ENCODE measurements at regions not wholly inside any gene's neighbourhood (a gene's known extent, or its start where the extent isn't known, plus 50 kb on each side); places are given as distances from the start of the nearest gene placed in this dataset.

DNA sequence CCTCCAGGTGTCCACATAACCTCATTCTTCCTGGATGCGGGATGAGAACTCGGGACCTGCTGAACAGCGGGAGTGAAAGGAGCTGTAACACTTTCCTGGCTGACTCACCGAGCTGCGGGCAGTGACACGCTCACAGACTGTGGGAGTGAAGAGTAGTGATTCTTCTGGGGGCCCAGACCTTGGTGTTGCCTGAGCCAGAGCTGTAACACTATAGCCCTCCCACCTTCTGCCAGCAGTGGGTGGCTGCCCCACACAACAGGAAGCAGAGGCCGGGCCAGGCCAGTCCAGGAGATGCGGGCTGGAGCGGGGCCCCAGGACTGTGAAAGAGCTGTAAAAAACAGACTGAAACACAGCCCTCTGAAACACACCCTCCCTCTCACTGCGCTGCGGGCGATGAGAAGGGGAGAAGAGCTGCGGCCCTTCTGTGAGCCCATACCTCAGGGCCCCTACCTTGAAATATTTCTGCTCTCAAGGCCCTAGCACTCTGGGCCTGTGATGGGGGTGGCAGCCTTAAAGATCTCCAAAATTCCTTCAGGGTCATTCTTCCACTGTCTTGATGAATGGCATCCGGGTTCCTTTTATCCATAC is 464.0 kb upstream of the CCDC54 start:
- ChIA-PET POLR2A (no interaction called here), CTCF (interaction anchor here (0.6 kb wide), 1 partner anchor 358 kb away, joined by 3 read pairs; no protein-coding TSS in a partner anchor)
- H3K9me3 Mint-ChIP-seq (ENCODE audit: unreplicated experiment), result no peaks in the 10 kb centered on the region
- no peak for TF ChIP-seq CTCF (IDR thresholded peaks at IDR 0.05; ENCODE audit: unreplicated experiment)
- no peak overlapping the region for H3K27ac Mint-ChIP-seq (ENCODE audit: low read depth, unreplicated experiment)
- H3K4me3 Mint-ChIP-seq (ENCODE audit: unreplicated experiment), result no peak overlapping the region
- no TSS peak for BruUV-seq (replicated peaks)
- H3K36me3 Mint-ChIP-seq (ENCODE audit: insufficient read depth, unreplicated experiment), result no peaks in the 10 kb centered on the region
- peak; percentile 13 for DNase-seq (ENCODE audit: unreplicated experiment)
- no peaks in the 10 kb centered on the region for H3K27me3 Mint-ChIP-seq (ENCODE audit: insufficient read depth, unreplicated experiment)
- no peaks in the 10 kb centered on the region for H3K4me1 Mint-ChIP-seq (ENCODE audit: insufficient read depth, unreplicated experiment)
- intact Hi-C loops (cut with micrococcal nuclease), result no loop called here

- Mint-ChIP-seq H3K9me3 (ENCODE audit: unreplicated experiment) (no peaks in the 10 kb centered on the region), H3K36me3 (ENCODE audit: insufficient read depth, unreplicated experiment) (no peaks in the 10 kb centered on the region), H3K4me3 (ENCODE audit: unreplicated experiment) (no peak overlapping the region), H3K27ac (ENCODE audit: low read depth, unreplicated experiment) (no peak overlapping the region), H3K27me3 (ENCODE audit: insufficient read depth, unreplicated experiment) (no peaks in the 10 kb centered on the region), H3K4me1 (ENCODE audit: insufficient read depth, unreplicated experiment) (no peaks in the 10 kb centered on the region)
- DNase-seq (ENCODE audit: unreplicated experiment), result no peak
- intact Hi-C loops (cut with micrococcal nuclease), result no loop called here
- POLR2A ChIA-PET, result no interaction called here
- no TSS peak for BruUV-seq (replicated peaks)
- no peak for TF ChIP-seq CTCF (IDR thresholded peaks at IDR 0.05; ENCODE audit: unreplicated experiment)
- CTCF ChIA-PET, result no interaction called here
These were observed 463.3 kb upstream of the CCDC54 start for GRCh38 chr3:106913966-106914365.

DNA sequence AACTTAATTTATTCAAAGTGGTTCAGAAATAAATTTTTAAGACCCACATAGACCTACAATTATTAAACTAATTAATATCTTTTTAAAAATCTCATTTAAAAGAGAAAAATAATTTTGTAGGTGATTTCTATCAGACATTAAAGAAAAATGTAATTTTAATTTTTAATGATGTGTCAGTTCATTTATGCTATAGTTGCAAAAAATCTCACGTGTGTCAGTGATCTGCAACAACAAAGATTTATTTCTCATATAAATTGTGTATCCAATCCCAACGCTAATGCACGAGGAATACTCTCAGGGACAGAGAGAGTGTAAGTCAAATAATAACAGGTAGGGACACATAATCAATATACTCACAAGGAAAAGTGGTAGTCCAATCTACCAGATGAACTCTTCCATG is 456.6 kb upstream of the CCDC54 start:
- BruUV-seq (replicated peaks), result no TSS peak

DNA sequence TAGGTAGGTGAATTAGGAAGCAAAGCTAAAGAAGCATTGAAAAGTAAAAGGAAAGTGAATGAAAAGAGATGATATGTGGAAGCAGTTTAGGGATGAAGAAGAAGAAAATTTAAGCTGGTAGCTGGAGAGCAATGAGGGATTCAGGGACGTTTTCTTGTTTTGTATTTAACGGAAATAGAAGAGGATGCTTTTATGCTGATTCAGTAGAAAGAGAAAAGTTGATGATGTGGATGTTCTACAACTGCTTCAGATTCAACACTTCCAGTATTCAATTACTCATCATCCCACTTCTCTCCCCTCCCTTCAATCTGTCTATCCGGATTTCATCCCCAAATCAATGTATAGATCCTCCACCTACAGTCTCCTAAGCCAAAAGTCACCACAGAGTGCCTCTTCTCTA is 448.2 kb upstream of the CCDC54 start:
- no peak overlapping the region for H3K27ac Mint-ChIP-seq (ENCODE audit: low read depth, unreplicated experiment)

More for the DNA sequence above, 456.6 kb upstream of the CCDC54 start:
- Mint-ChIP-seq H3K27ac (ENCODE audit: low read depth, unreplicated experiment) (no peak overlapping the region), H3K4me3 (ENCODE audit: unreplicated experiment) (no peak overlapping the region), H3K9me3 (ENCODE audit: unreplicated experiment) (no peaks in the 10 kb centered on the region), H3K36me3 (ENCODE audit: insufficient read depth, unreplicated experiment) (no peaks in the 10 kb centered on the region), H3K27me3 (ENCODE audit: insufficient read depth, unreplicated experiment) (no peaks in the 10 kb centered on the region), H3K4me1 (ENCODE audit: insufficient read depth, unreplicated experiment) (no peaks in the 10 kb centered on the region)
- ChIA-PET CTCF (no interaction called here), POLR2A (no interaction called here)
- DNase-seq (ENCODE audit: unreplicated experiment), result no peak
- no peak for TF ChIP-seq CTCF (IDR thresholded peaks at IDR 0.05; ENCODE audit: unreplicated experiment)
- intact Hi-C loops (cut with micrococcal nuclease), result no loop called here

More for the DNA sequence above, 448.2 kb upstream of the CCDC54 start:
- no peak for TF ChIP-seq CTCF (IDR thresholded peaks at IDR 0.05; ENCODE audit: unreplicated experiment)
- no peak for DNase-seq (ENCODE audit: unreplicated experiment)
- Mint-ChIP-seq H3K4me1 (ENCODE audit: insufficient read depth, unreplicated experiment) (no peaks in the 10 kb centered on the region), H3K4me3 (ENCODE audit: unreplicated experiment) (no peak overlapping the region), H3K9me3 (ENCODE audit: unreplicated experiment) (no peaks in the 10 kb centered on the region), H3K27me3 (ENCODE audit: insufficient read depth, unreplicated experiment) (no peaks in the 10 kb centered on the region), H3K36me3 (ENCODE audit: insufficient read depth, unreplicated experiment) (no peaks in the 10 kb centered on the region)
- BruUV-seq (replicated peaks), result no TSS peak
- intact Hi-C loops (cut with micrococcal nuclease), result no loop called here
- CTCF ChIA-PET, result interaction anchor here (0.5 kb wide), 1 partner anchor 61 kb away, joined by 3 read pairs; no protein-coding TSS in a partner anchor
- POLR2A ChIA-PET, result interaction anchor here (0.6 kb wide), 1 partner anchor 159 kb away, joined by 3 read pairs; no protein-coding TSS in a partner anchor
